GM23248 (cell line): ENCODE measurements at regions not wholly inside any gene's neighbourhood (a gene's known extent, or its start where the extent isn't known, plus 50 kb on each side); places are given as distances from the start of the nearest gene placed in this dataset.

Experiments used
- DNase-seq: peaks from one replicate; pipeline ENCODE4 v3.0.0-alpha.2; 2015
- H2AFZ ChIP-seq: fragments of 200-600 bp; sonication (generic); 2 replicates; pipeline ENCODE4 v1.6.1; 2016; ENCODE audit warnings: antibody characterized with exemption
- H3F3A ChIP-seq: fragments of 200-600 bp; sonication (generic); 2 replicates; pipeline ENCODE4 v1.6.1; 2016; ENCODE audit warnings: mild to moderate bottlenecking, antibody characterized with exemption, mixed run types; ENCODE audit not compliant: insufficient read depth
- H3K27ac ChIP-seq: fragments of 200-600 bp; sonication (generic); 2 replicates; pipeline ENCODE4 v1.5.1; 2016; ENCODE audit warnings: mild to moderate bottlenecking
- H3K27me3 ChIP-seq: fragments of 200-600 bp; sonication (generic); replicated peaks from 2 replicates; pipeline ENCODE4 v1.6.1; 2016; ENCODE audit warnings: mild to moderate bottlenecking; ENCODE audit not compliant: insufficient read depth
- H3K36me3 ChIP-seq: fragments of 200-600 bp; sonication (generic); 2 replicates; pipeline ENCODE4 v1.6.1; 2016; ENCODE audit warnings: low read depth, mild to moderate bottlenecking
- H3K4me1 ChIP-seq: fragments of 200-600 bp; sonication (generic); 2 replicates; pipeline ENCODE4 v1.6.1; 2016; ENCODE audit warnings: mild to moderate bottlenecking; ENCODE audit not compliant: insufficient read depth
- H3K4me2 ChIP-seq: fragments of 200-600 bp; sonication (generic); one replicate; pipeline ENCODE4 v1.6.1; 2016; ENCODE audit warnings: mild to moderate bottlenecking; ENCODE audit not compliant: unreplicated experiment
- H3K4me3 ChIP-seq: fragments of 200-600 bp; sonication (generic); 2 replicates; pipeline ENCODE4 v1.5.1; 2016; ENCODE audit warnings: mild to moderate bottlenecking
- H3K79me2 ChIP-seq: fragments of 200-600 bp; sonication (generic); 2 replicates; pipeline ENCODE4 v1.6.1; 2016; ENCODE audit warnings: mild to moderate bottlenecking; ENCODE audit not compliant: insufficient read depth
- H3K9ac ChIP-seq: fragments of 200-600 bp; sonication (generic); 2 replicates; pipeline ENCODE4 v1.6.1; 2016; ENCODE audit warnings: mild to moderate bottlenecking
- H3K9me2 ChIP-seq: fragments of 200-600 bp; sonication (generic); 2 replicates; pipeline ENCODE4 v1.6.1; 2016; ENCODE audit warnings: mixed run types, mild to moderate bottlenecking, moderate library complexity; ENCODE audit not compliant: insufficient read depth
- H3K9me3 ChIP-seq: fragments of 200-600 bp; sonication (generic); one replicate; pipeline ENCODE4 v1.6.1; 2017; ENCODE audit warnings: low read depth
- H4K20me1 ChIP-seq: fragments of 200-600 bp; sonication (generic); 2 replicates; pipeline ENCODE4 v1.6.0; 2016; ENCODE audit not compliant: insufficient read depth
- EZH2 ChIP-seq: fragments of 200-600 bp; sonication (generic); IDR thresholded peaks from 2 replicates; pipeline ENCODE4 v1.6.1; 2018; ENCODE audit warnings: antibody characterized with exemption, mild to moderate bottlenecking; ENCODE audit not compliant: insufficient read depth, poor library complexity, severe bottlenecking
- EZH2phosphoT487 ChIP-seq: fragments of 200-600 bp; sonication (generic); IDR thresholded peaks from 2 replicates; pipeline ENCODE4 v1.6.1; 2018; ENCODE audit warnings: antibody characterized with exemption, moderate library complexity, mild to moderate bottlenecking, low read depth; ENCODE audit not compliant: insufficient read depth
- WGBS, 2 experiments: methylation state at CpG; one replicate each; pipeline ENCODE4 v1.1.6; 2015 to 2017; ENCODE audit warnings: low lambda C conversion rate in 2 of 2, low coverage in 1 of 2; ENCODE audit errors: missing lambda C conversion rate in 2 of 2; 5-methylcytosine and 5-hydroxymethylcytosine counted together
- in situ Hi-C: fragments of 300-500 bp; cut with MboI; formaldehyde crosslinking; loops from 2 replicates; pipeline ENCODE4 v1.15.0; 2020

DNA sequence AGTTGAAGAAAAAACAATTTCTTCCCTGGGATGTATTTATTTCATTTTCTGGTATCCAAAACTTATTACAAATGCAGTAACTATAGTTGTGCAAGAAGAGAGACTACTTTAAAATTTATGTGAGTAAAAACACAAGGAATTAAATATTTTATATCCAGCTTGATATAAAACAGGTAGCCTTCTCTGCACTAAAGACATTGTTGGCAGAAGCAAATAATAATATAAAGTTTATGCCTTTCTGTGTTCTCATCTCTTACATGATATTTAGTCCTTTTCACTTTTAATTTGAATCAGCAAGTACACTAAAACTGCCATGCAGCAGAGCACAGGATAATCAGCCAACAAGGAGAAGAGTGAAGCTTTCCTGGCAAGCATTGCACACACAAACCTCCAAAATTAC, 352.7 kb downstream of the ARL6IP6 start:
- Histone ChIP-seq H3K4me1 (no peaks in the 10 kb centered on the region), H3K9me2 (no peaks in the 10 kb centered on the region), H3F3A (no peaks in the 10 kb centered on the region), H2AFZ (no peak overlapping the region), H3K27me3 (no peaks in the 10 kb centered on the region), H3K79me2 (no peaks in the 10 kb centered on the region), H3K9ac (no peak overlapping the region), H3K4me2 (no peak overlapping the region), H3K27ac (no peak overlapping the region), H3K36me3 (no peaks in the 10 kb centered on the region), H4K20me1 (no peaks in the 10 kb centered on the region), H3K9me3 (no peaks in the 10 kb centered on the region), H3K4me3 (no peak overlapping the region)
- TF ChIP-seq EZH2 = no peak
- no peak for TF ChIP-seq EZH2phosphoT487
- in situ Hi-C loops = no loop called here
- no peak for DNase-seq

GRCh38 chr2:153068915-153069314, 350.5 kb downstream of the ARL6IP6 start:
- no peaks in the 10 kb centered on the region for H4K20me1 ChIP-seq
- no peak overlapping the region for H2AFZ ChIP-seq
- TF ChIP-seq EZH2phosphoT487 (no peak), EZH2 (no peak)
- H3K36me3 ChIP-seq = no peaks in the 10 kb centered on the region
- no peak overlapping the region for H3K4me3 ChIP-seq
- WGBS, 2 experiments = 30 to 41% methylated on average over 2 of the region's 2 CpGs
- no peaks in the 10 kb centered on the region for H3F3A ChIP-seq
- DNase-seq = no peak
- no peaks in the 10 kb centered on the region for H3K4me1 ChIP-seq
- in situ Hi-C loops = no loop called here
- no peaks in the 10 kb centered on the region for H3K9me2 ChIP-seq
- H3K9me3 ChIP-seq = no peaks in the 10 kb centered on the region
- H3K27ac ChIP-seq = no peak overlapping the region
- no peaks in the 10 kb centered on the region for H3K79me2 ChIP-seq
- H3K9ac ChIP-seq = no peak overlapping the region
- no peak overlapping the region for H3K4me2 ChIP-seq
- H3K27me3 ChIP-seq = no peaks in the 10 kb centered on the region

DNA sequence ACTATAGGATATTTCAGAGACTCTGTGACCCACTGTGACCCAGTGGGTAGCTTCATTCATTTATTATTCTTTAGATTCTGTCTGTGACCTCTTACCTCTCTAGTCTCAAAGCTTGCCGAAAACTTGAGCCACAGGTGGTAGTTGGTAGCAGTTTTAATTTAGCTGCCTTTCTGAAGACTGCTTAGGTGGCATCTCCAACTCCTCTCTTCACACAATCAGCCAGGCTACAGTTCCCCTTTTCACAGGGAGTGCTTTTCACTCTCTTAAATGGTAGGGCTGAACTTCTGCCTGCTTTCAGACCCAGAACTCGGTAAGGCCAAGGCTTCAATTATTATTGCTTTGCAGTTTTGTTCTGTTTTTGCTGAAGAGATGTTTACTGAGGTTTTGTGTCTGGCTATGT, 349.6 kb downstream of the ARL6IP6 start:
- Histone ChIP-seq H3K4me3 (no peak overlapping the region), H3K4me2 (no peak overlapping the region), H2AFZ (no peak overlapping the region), H3K27ac (no peak overlapping the region), H3K9me2 (no peaks in the 10 kb centered on the region), H3K4me1 (no peaks in the 10 kb centered on the region), H3K36me3 (no peaks in the 10 kb centered on the region), H3F3A (no peaks in the 10 kb centered on the region), H3K9me3 (no peaks in the 10 kb centered on the region), H4K20me1 (no peaks in the 10 kb centered on the region), H3K79me2 (no peaks in the 10 kb centered on the region), H3K9ac (no peak overlapping the region), H3K27me3 (no peaks in the 10 kb centered on the region)
- no peak for DNase-seq
- WGBS, 2 experiments = 29% methylated on average over 2 of the region's 2 CpGs
- TF ChIP-seq EZH2phosphoT487 (no peak), EZH2 (no peak)
- in situ Hi-C loops = no loop called here

DNA sequence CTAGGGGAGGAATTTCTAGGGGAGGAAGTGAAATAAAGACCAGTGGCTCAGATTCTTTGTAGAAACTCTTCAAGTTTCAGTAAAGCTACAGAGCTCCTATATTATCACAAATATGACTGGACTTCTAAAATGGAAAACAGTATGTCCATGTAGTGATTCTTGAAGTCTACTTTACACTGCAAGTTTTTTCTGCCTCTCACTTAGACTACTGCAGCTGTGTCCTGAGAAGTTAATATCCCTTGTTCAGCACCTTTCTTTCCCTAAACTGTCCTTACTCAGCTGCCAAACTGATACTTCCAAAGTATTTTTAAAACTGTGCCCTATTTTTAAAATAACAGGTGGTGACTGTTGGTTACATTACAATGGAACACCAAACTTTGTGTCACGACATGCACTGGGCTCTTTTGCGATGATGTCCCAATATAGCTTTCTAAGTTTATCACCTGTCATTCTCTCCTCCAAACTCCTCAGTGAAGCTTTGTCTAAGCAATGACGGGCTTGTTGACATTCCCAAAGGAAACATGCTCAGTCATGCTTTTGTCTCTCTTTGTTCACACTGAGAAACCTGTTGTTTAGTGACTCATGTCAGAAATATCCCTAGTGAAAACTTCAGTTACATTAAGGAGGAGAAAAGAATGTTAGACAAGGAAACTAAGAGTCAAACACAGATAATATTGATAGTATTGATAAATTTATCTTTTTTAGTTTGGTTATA, 341.1 kb downstream of the ARL6IP6 start:
- WGBS, 2 experiments = 22 to 43% methylated on average over 3 of the region's 3 CpGs
- H3K9me2 ChIP-seq = no peaks in the 10 kb centered on the region
- H3K4me2 ChIP-seq = no peak overlapping the region
- no peak overlapping the region for H3K27ac ChIP-seq
- no peak overlapping the region for H2AFZ ChIP-seq
- no peak overlapping the region for H3K4me3 ChIP-seq
- no peaks in the 10 kb centered on the region for H3K9me3 ChIP-seq
- no peaks in the 10 kb centered on the region for H3K79me2 ChIP-seq
- peak; percentile 15 for DNase-seq
- H3K4me1 ChIP-seq = no peaks in the 10 kb centered on the region
- no peak overlapping the region for H3K9ac ChIP-seq
- in situ Hi-C loops = no loop called here
- H3K36me3 ChIP-seq = no peaks in the 10 kb centered on the region
- TF ChIP-seq EZH2phosphoT487 (no peak), EZH2 (no peak)
- H4K20me1 ChIP-seq = no peaks in the 10 kb centered on the region
- no peaks in the 10 kb centered on the region for H3K27me3 ChIP-seq
- H3F3A ChIP-seq = no peaks in the 10 kb centered on the region

DNA sequence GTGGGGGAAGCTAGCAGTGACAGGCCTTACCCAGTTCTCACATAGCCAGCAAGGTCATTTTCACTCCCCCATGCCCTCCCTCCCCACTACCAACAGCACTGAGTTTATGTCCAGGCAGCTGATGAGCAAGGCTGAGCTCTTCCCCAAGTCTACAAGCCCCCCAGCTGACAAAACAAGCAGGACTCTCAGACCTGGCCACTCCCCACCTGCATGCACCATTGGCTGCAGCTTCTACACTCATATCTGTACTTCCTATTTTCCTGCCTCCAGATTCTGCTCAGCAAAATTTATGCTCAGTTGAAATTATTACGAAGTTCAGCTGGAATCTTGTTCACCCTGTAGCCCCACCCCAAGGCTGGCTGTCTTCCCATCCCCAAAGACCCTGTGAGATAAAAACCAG, 339.3 kb downstream of the ARL6IP6 start:
- in situ Hi-C loops = no loop called here
- Histone ChIP-seq H3K27me3 (no peaks in the 10 kb centered on the region), H3K9ac (no peak overlapping the region), H3K4me2 (no peak overlapping the region), H3K9me3 (no peaks in the 10 kb centered on the region), H3F3A (no peaks in the 10 kb centered on the region), H3K79me2 (no peaks in the 10 kb centered on the region), H4K20me1 (no peaks in the 10 kb centered on the region), H3K9me2 (no peaks in the 10 kb centered on the region), H2AFZ (no peak overlapping the region), H3K36me3 (no peaks in the 10 kb centered on the region), H3K4me3 (no peak overlapping the region), H3K27ac (no peak overlapping the region), H3K4me1 (no peaks in the 10 kb centered on the region)
- no peak for TF ChIP-seq EZH2
- no peak for TF ChIP-seq EZH2phosphoT487
- no peak for DNase-seq
- WGBS, 2 experiments = 0 to 6% methylated on average over 1 of the region's 1 CpG
